DND-41 (cell line): ENCODE measurements at regions not wholly inside any gene's neighbourhood (a gene's known extent, or its start where the extent isn't known, plus 50 kb on each side); places are given as distances from the start of the nearest gene placed in this dataset.
"Not testable (repeated sequence)": the region's sequence is repeated elsewhere in the genome, so short reads cannot be mapped to it uniquely, and the experiment has no call there.

Experiments used
- ATAC-seq: fragments of 200-7000 bp; cut with Tn5 transposase; 3 replicates; pipeline ENCODE4 v1.9.1; 2021; ENCODE audit warnings: low read depth; ENCODE audit not compliant: insufficient read depth
- DNase-seq: peaks from one replicate; pipeline ENCODE4 v3.0.0-alpha.2; 2020
- H2AFZ ChIP-seq: 2 replicates; pipeline ENCODE4 v1.6.0; 2012; ENCODE audit warnings: low read depth, low read length
- H3K27ac ChIP-seq: 2 replicates; pipeline ENCODE4 v1.5.1; 2012; ENCODE audit warnings: low read length, inconsistent platforms
- H3K27me3 ChIP-seq: fragments of 200-600 bp; sonication (generic); 2 replicates; pipeline ENCODE4 v1.6.0; 2012; ENCODE audit warnings: low read length, mild to moderate bottlenecking, inconsistent platforms; ENCODE audit not compliant: insufficient read depth, poor library complexity
- H3K36me3 ChIP-seq: 2 replicates; pipeline ENCODE4 v1.5.1; 2012; ENCODE audit warnings: low read length, inconsistent platforms; ENCODE audit not compliant: insufficient read depth
- H3K4me1 ChIP-seq: 2 replicates; pipeline ENCODE4 v1.5.1; 2012; ENCODE audit warnings: mild to moderate bottlenecking, low read length; ENCODE audit not compliant: insufficient read depth
- H3K4me2 ChIP-seq: 2 replicates; pipeline ENCODE4 v1.6.0; 2012; ENCODE audit warnings: mild to moderate bottlenecking, moderate library complexity, low read length, inconsistent platforms; ENCODE audit not compliant: insufficient read depth
- H3K4me3 ChIP-seq, 2 experiments: fragments of 200-600 bp in 1 of 2; shearing (Covaris generic) in 1 of 2; 2 replicates each; pipeline ENCODE4 v1.5.1; 2012 to 2016; ENCODE audit warnings: inconsistent platforms in 2 of 2, low read length in 2 of 2, mild to moderate bottlenecking in 2 of 2, low read depth in 1 of 2, moderate library complexity in 1 of 2
- H3K79me2 ChIP-seq: 2 replicates; pipeline ENCODE4 v1.6.0; 2012; ENCODE audit warnings: low read length, inconsistent platforms; ENCODE audit not compliant: insufficient read depth
- H3K9ac ChIP-seq: 2 replicates; pipeline ENCODE4 v1.6.0; 2012; ENCODE audit warnings: low read depth, mild to moderate bottlenecking, inconsistent platforms, low read length, moderate library complexity
- H3K9me3 ChIP-seq: 2 replicates; pipeline ENCODE4 v1.5.1; 2012; ENCODE audit warnings: low read length, moderate library complexity, mild to moderate bottlenecking, inconsistent platforms; ENCODE audit not compliant: insufficient read depth, severe bottlenecking
- H4K20me1 ChIP-seq: 2 replicates; pipeline ENCODE4 v1.6.0; 2012; ENCODE audit warnings: low read length; ENCODE audit not compliant: insufficient read depth
- CTCF ChIP-seq: IDR thresholded peaks from 2 replicates; pipeline ENCODE4 v1.5.1; 2012; ENCODE audit warnings: borderline replicate concordance, low read length, moderate library complexity, mild to moderate bottlenecking; ENCODE audit not compliant: poor library complexity, severe bottlenecking; ENCODE audit errors: extremely low read depth

GRCh38 chr5:34185572-34185971, 142.6 kb upstream of the C1QTNF3 start:
- H3K79me2 ChIP-seq, H3K4me3 ChIP-seq, H2AFZ ChIP-seq, H3K4me2 ChIP-seq, DNase-seq, H3K4me1 ChIP-seq, H3K27me3 ChIP-seq, H3K27ac ChIP-seq, ATAC-seq, H3K9me3 ChIP-seq, H3K9ac ChIP-seq, H4K20me1 ChIP-seq: not testable (repeated sequence)
- H3K36me3 ChIP-seq = peaks cover 14% of the 10 kb centered on the region

DNA sequence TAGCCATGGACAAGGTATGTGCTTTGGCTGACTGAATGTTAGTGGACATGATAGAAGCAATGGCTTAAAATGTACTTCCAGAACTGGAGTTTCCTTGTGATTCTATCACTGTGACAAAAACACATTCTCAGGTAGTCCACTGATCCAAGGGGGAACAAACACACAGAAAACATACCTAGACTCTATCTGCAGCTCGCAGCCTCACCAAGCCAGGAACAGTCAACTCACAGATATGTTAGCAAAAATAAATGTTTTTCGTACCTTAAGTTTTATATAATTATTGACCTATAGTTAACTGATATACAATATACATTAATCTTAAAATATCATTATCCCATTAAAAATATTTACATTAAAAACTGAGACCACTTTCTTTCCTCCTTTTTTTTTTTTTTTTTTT, 143.1 kb upstream of the C1QTNF3 start:
- not testable (repeated sequence) for ATAC-seq

DNA sequence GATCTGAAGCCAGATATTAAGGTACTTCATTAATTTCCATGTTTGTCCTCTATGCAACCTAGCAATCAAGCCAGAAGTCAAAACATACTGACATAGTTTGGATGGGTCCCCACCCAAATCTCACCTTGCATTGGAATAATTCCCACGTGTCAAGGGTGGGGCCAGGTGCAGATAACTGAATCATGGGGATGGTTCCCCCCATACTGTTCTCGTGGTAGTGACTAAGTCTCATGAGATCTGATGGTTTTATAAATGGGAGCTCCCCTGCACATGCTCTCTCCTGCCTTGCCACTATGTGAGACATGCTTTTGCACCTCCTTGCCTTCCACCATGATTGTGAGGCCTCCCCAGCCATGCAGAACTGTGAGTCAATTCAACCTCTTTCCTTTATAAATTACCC, 143.9 kb upstream of the C1QTNF3 start:
- H3K27ac ChIP-seq, H3K4me3 ChIP-seq, H3K4me2 ChIP-seq, H3K79me2 ChIP-seq, H3K9me3 ChIP-seq, H4K20me1 ChIP-seq, H2AFZ ChIP-seq, H3K4me1 ChIP-seq, ATAC-seq, H3K27me3 ChIP-seq, H3K9ac ChIP-seq, DNase-seq: not testable (repeated sequence)
- peaks cover 16% of the 10 kb centered on the region for H3K36me3 ChIP-seq

More for the DNA sequence above, 143.1 kb upstream of the C1QTNF3 start:
- H3K36me3 ChIP-seq = peaks cover 15% of the 10 kb centered on the region
- H3K79me2 ChIP-seq, H3K27ac ChIP-seq, H3K4me3 ChIP-seq, H3K4me2 ChIP-seq, H3K4me1 ChIP-seq, H4K20me1 ChIP-seq, DNase-seq, H3K9ac ChIP-seq, H3K9me3 ChIP-seq, H3K27me3 ChIP-seq, H2AFZ ChIP-seq: not testable (repeated sequence)

- H4K20me1 ChIP-seq, H3K4me3 ChIP-seq, H3K9ac ChIP-seq, H3K4me1 ChIP-seq, DNase-seq, H3K27ac ChIP-seq, ATAC-seq, H3K27me3 ChIP-seq, H3K9me3 ChIP-seq, H3K79me2 ChIP-seq, H3K4me2 ChIP-seq, H2AFZ ChIP-seq: not testable (repeated sequence)
- peaks cover 17% of the 10 kb centered on the region for H3K36me3 ChIP-seq
These were observed 144.4 kb upstream of the C1QTNF3 start for GRCh38 chr5:34187441-34187840.

DNA sequence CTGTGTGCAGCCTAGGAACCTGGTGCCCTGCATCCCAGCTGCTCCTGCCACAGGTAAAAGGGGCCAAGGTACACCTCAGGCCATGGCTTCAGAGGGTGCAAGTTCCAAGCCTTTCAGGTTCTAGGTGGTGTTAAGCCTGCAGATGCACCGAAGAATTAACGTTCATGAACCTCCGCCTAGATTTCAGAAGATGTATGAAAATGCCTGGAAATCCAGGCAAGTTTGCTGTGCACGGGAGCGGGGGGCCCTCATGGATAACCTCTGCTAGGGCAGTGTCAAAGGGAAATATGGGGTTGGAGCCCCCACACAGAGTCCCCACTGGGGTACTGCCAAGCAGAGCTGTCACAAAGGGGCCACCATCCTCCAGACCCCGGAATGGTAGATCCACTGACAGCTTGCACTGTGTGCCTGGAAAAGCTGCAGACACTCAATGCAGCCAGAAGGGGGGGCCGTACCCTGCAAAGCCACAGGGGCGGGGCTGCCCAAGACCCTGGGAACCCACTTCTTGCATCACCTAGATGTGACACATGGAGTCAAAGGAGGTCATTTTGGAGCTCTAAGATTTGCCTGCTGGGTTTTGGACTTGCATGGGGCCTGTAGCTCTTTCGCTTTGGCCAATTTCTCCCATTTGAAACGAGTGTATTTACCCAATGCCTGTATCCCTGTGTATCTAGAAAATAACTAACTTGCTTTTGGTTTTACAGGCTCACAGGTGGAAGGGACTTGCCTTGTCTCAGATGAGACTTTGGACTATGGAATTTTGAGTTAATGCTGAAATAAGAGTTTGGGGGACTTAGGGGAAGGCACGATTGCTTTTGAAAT, 145.2 kb upstream of the C1QTNF3 start:
- DNase-seq = peak; percentile 77
- not testable (repeated sequence) for H3K4me1 ChIP-seq, H2AFZ ChIP-seq, H3K9me3 ChIP-seq, H3K27me3 ChIP-seq, H3K27ac ChIP-seq, H4K20me1 ChIP-seq, ATAC-seq, H3K79me2 ChIP-seq, H3K4me2 ChIP-seq, H3K9ac ChIP-seq, H3K4me3 ChIP-seq
- H3K36me3 ChIP-seq = peaks cover 14% of the 10 kb centered on the region
- peak; percentile 53 for TF ChIP-seq CTCF

DNA sequence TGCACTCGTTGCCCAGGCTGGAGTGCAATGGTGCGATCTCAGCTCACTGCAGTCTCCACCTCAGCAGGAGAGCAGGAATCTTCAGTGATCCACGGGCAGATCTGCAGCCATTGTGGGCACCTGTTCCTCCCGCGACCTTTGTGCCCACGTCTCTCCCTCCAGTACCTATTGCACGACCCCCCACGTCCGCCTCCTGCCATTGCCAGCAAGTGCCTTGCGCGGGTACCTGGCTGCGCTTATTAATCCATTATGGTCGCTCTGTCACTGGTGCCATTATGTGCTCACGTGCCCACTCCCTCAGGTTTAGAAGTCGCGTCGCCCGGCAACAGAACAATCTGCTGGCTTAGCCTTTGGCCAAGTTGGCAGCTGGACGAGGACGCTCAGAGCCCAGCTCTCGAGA, 146.2 kb upstream of the C1QTNF3 start:
- not testable (repeated sequence) for ATAC-seq, H3K9me3 ChIP-seq, H3K27ac ChIP-seq, H3K4me3 ChIP-seq, H2AFZ ChIP-seq, H3K4me1 ChIP-seq, H3K4me2 ChIP-seq, H4K20me1 ChIP-seq, H3K9ac ChIP-seq, DNase-seq, H3K27me3 ChIP-seq, H3K79me2 ChIP-seq
- H3K36me3 ChIP-seq = peaks cover 17% of the 10 kb centered on the region

DNA sequence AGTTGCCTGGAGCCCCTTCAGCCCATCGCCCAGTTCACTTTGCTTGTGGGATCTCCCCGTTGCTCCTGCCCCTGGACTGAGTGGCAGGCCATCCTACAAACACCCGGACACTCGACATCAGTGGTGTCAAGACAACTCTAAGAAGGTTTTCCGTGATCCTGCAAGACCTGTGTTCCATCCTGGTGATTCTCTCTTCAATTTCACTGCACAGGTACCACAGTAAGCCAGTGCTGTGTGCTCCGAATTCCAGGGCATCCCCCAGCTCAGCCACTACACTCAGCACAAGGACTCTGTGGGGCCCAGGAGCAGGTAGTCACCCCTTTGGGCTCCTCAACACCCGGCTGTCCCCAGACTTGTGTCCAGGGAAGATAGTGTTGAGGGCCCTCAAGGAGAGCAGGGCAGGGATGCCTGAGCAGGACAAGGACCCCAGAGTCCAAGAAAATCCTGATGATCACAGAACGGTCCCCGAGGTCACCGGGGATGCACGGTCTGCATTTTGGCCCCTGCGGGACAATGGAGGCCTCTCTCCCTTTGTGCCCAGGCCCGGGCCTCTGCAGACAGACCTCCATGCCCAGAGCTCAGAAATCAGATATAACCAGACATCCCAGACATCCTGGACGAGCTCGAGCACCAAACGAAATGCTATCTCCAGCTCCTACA, 146.9 kb upstream of the C1QTNF3 start:
- not testable (repeated sequence) for H3K4me1 ChIP-seq, H2AFZ ChIP-seq, DNase-seq, H3K79me2 ChIP-seq, H3K27ac ChIP-seq, H3K9ac ChIP-seq, H3K27me3 ChIP-seq, H3K9me3 ChIP-seq, H3K4me3 ChIP-seq, H4K20me1 ChIP-seq, H3K4me2 ChIP-seq, ATAC-seq
- H3K36me3 ChIP-seq = peaks cover 17% of the 10 kb centered on the region
